HG03064 (cell line): ENCODE measurements at regions not wholly inside any gene's neighbourhood (a gene's known extent, or its start where the extent isn't known, plus 50 kb on each side); places are given as distances from the start of the nearest gene placed in this dataset.

Experiments
- ATAC-seq: cut with Tn5 transposase; IDR thresholded peaks from one replicate; pipeline ENCODE4 v1.9.1; 2021; ENCODE audit warnings: low read depth; ENCODE audit not compliant: unreplicated experiment

DNA sequence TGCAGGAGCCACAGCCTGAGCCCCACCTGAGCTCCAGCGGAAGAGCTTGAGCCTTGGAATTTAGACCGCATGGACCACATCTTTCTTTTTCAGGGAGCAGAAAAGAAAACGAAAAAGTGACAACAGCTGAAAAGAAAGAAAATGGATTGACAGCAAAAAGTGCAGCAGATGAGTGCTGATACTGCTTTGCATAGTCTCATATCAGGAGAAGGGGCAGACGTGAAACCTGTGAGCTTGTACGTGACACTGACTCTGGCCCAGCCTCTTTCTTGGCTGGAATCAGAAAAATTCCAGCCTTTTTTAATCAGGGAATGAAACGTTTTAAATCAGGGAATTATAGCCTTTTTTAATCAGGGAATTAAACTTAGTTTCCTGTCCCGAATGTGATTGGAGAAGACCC is 1296.5 kb downstream of the TMEM121 start:
- ATAC-seq = no peak

DNA sequence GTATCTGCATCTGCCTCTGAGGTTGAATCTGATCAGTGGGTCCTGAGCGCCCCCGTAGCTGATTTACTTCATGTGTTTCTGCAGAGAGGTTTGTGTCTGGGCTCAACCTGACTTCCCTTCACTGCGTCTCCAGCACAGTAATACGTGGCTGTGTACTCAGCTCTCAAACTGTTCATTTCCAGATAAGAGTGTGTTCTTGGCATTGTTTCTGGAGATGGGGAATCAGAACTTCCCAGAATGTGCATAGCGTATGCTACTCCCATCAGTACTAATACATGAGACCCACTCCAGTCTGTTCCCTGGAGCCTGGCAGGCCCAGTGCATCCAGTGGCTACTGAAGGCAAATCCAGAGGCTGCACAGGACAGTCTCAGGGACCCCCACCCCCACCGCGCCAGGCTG is 1297.2 kb downstream of the TMEM121 start:
- no peak for ATAC-seq

DNA sequence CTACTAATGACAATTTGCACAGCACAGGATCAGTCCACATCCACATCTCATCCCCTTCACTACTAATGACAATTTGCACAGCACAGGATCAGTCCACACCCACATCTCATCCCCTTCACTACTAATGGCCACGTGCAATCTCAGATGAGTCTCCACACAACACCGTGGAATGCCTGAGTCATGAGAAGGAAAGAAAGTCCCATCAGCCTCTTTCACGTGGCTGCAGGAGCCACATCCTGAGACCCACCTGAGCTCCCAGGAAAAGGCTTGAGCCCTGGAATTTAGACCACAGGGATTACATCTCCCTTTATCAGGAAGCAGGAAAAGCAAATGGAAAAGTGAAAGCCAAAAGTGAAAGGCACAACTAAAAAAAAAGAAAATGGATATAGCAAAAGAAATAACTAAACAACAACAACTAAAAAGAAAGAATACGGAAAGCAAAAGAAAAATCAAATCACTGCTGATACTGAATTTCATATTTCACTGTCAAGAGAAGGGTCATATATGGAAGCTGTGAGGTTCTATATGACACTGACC is 1300.5 kb downstream of the TMEM121 start:
- no peak for ATAC-seq

DNA sequence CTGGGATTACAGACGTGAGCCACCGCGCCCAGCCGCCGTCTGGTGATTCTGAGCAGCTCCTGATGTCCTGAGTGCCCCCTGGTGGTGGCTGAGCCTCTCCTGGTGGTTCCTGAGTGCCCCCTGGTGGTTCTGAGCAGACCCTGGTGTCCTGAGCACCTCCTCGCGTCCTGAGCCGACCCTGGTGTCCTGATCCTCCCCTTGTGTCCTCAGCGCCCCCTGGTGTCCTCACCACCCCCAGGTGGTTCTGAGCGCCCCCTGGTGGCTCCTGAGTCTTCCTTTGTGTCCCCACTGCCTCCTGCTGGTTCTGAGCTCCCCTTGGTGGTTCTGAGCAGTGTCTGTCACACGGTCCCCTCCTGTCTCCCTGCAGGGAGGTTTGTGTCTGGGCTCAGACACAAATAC is 1304.9 kb downstream of the TMEM121 start:
- no peak for ATAC-seq

DNA sequence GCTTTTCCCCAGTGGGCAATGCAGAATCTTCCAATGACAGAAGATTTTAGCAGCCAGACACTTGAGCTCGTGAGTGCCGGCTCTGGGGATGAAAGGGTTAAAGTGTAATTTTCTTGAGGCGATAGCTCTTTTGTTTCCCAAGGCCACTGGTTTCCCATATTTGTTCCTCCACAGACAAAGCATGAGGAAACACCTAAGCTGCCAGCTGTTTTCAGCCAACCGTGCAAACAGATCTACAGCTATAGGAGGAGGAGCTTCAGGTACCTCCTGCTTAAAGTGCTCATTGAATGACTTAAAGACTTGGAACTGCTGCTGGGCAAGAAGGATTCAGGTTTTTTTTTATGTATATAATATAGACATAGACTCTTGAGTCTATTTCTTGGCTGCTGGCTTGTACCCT is 1311.5 kb downstream of the TMEM121 start:
- ATAC-seq = no peak

DNA sequence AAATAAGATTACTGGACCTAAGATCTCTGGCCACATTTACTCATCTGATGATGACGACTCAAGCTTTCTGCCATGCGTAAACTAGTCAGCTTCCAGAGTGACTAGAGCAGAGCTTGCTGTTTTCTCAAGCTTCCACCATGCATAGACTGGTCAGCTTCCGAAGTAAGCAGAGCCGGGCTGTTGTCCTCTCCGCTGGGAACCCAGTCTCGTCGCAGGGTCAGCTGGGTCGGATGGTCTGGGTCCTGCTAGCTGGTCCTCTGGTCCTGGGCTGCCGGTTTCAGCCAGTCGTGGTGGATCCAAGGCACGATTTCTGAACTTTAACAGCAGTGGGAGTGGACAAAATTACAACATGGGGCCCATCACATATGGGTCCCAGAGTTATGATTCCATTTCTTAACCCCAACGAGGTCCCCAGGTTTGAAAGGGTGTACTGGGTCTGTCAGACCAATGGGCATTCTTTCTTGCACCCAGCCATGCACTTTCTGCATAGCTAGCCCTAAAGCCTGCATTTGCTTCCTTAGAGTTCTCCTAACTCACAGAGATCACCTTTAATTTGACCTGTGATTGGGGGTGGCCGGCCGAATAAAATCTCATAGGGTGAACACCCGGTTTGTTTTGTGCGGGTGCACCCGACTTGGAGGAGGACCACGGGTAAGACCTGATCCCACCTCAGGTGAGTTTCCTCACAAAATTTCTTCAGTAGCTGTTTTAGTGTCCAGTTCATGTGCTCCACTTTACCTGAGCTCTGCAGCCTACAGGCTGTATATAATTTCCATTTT is 1312.8 kb downstream of the TMEM121 start:
- ATAC-seq = no peak

- ATAC-seq = no peak
These were observed 1313.9 kb downstream of the TMEM121 start for GRCh38 chr14:106840258-106840657.

DNA sequence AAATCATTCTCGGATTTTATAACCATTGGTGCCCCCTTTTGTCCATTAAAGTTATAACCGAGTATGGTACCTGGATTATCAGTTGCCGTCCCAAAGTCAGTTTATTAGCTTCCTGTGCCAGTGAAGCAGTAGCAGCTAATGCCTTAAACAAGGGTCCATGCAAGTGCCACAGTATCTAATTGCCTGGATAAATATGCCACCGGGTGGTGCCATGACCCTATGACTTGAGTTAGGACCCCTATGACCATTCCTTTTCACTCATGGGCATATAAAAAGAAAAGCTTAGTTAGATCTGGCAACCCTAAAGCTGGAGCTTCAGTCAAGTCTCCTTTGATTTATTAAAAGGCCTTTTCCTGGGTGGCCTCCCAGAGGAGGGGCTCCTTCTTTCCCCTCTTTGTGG is 1314.6 kb downstream of the TMEM121 start:
- ATAC-seq = no peak

DNA sequence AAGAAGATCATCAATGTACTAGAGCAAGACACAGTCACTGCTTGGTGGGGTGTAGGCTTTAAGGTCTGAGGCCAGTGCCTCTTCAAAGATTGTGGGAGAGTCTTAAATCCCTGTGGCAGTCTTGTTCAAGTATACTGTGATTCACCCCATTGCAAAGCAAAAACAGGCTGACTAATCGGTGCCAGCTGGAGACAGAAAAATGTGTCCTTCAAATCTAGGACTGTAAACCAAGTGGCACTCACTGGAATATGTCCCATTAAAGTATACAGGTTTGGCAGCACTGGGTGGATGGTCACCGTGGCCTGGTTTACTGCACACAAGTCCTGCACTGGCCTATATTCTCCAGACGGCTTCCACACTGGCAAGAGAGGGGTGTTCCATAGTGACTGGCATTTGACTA is 1315.3 kb downstream of the TMEM121 start:
- ATAC-seq = no peak

- ATAC-seq = no peak
These were observed 1316.3 kb downstream of the TMEM121 start for GRCh38 chr14:106842687-106843086.

- ATAC-seq = no peak
These were observed 1317.0 kb downstream of the TMEM121 start for GRCh38 chr14:106843386-106843785.

- ATAC-seq = no peak
These were observed 1317.6 kb downstream of the TMEM121 start for GRCh38 chr14:106843951-106844483.

GRCh38 chr14:106844608-106845285 is 1318.4 kb downstream of the TMEM121 start:
- no peak for ATAC-seq

GRCh38 chr14:106845286-106846087 is 1319.1 kb downstream of the TMEM121 start:
- peak; percentile 35 for ATAC-seq

DNA sequence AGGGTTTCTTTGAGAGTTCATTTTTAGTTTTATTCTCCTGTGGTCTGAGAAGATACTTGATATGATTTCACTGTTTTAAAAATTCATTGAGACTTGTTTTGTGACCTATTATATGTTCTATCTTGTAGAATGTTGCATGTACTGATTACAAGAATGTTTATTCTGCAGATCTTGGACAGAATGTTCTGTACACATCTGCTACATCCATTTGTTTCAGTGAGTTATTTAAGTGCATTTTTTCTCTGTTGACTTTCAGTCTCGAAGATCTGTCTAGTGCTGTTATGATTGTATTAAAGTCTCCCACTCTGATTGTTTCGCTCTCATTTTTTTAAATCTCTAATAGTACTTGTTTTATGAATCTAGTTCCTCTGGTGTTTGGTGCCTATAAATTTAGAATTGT is 1319.8 kb downstream of the TMEM121 start:
- no peak for ATAC-seq

DNA sequence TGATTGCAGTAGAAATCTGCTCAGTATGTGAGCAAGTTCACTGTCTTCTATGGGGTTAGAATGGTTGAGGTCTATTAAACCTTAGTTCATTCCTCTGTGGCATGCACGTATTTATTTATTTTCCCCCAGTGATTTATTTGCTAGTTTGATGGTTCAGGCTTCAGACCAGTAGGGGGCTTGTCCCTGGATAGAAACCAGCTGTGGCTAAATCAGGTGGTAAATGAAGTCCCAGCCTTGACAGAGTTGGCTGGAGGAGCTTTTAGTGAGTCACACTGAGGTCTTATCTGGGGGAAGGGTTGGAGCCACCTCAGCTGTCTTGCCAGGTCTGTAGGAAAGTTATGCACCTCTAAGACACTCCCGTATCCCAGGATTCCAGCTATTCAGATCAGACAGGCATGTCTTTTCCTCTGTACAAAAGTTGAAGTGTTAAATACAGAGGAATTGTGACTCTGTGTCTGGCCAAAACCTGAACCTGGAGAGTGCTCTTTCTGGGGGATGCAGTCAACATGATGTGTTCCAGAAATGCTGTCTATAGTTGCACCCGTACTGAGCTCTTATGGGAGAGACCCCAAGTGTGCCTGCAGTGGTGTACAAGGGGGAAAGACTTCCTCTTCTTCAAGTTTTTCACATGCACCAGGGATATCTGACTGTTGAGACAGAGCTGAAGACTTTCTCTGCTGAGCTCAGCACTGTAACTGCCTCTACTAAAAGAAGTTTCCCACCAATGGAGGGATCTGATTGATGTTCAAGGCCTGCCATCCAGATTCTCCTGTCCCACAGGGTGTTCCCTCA is 1322.1 kb downstream of the TMEM121 start:
- no peak for ATAC-seq

DNA sequence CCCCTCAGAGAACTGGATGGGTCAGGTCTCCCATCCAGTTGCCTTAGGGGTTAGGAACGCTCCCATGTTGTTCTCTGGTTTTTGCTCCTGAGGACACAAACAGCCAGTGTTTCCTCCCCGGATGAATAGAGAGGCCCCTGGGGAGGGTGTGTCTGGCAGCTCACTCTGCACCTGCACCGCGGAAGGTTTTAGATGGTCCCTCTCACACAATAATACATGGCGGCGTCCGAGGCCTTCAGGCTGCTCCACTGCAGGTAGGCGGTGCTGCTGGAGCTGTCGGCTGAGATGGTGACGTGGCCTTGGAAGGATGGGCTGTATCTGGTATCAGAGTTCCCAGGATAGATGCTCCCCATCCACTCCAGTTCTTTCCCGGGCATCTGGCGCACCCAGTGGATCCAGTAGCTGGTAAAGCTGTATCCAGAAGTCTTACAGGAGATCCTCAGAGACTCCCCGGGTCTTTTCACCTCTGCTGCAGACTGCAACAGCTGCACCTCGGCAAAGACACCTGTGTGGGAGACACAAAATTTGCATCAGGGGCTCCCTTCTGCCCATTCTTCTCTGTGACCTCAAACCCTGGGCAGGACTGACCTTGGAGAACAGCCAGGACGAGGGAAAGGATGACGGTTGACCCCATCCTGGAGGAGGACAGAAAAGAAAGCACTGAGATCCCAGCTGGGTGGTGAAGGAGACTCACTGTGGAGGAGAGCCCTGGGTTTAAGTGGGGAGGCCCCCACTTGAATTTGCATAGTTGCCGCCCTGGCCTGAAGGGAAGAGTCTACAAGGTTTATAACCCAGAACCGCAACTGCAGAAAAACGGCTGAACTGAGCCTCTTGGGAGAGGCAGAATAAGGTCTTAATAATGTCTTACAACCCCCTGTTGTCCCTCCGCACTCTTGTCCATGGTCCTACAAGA is 1324.8 kb downstream of the TMEM121 start:
- ATAC-seq = peak; percentile 59

DNA sequence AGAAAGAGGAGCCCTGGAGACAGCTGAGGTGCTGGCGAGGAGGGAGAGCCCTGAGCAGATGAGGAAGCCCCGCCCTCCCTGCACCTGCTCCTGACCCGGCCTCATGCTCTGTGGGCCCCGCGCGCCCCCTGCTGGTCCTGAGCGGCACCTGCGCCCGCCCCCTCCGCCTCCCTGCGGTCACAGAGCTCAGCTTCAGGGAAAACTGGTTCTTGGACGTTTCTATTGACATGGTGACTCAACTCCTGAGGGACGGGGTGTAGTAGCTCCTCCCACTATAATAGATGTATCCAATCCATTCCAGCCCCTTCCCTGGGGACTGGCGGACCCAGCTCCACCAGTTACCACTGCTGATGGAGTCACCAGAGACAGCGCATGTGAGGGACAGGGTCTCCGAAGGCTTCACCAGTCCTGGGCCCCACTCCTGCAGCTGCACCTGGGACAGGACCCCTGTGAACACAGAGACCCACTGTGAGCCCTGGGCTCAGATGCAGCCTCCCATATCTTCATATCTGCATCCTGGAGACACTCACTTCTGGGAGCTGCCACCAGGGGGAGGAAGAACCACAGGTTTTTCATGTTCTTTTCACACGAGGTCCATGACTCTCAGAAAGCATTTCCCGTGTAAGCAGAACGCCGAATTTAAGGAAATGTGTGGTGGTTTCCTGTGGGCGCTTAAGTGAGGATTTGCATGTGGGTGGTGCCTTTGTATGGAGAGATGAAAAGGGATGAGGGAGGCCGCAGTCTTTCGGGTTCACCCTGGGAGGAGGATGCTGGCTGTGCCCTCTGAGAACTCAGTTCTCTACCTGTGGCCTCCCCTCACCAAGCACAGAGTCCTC is 1346.4 kb downstream of the TMEM121 start:
- ATAC-seq = no peak
